ENCODE measurements at regions not wholly inside any gene's neighbourhood (a gene's known extent, or its start where the extent isn't known, plus 50 kb on each side); places are given as distances from the start of the nearest gene placed in this dataset.
A peak's percentile ranks its signal among the peaks of the same experiment; 100 is the strongest.

DNA sequence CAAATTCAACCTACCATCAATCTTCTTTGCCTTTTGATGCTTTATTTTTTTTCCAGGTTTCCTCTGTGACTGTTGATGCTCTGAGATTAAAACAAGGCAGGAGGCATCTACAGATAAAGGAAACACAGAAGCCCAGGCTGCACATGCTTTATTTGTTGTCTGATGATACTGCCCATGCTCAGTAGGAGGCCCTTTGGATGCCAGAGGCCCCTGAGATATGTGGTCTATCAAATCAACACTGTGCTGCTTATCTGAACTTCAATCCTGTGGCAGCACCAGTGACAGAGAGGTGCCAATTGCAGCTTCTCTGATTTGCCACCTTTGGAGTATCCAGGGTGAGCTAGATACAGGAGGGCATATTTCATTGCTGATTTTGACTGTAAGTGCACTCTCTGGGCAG is 571.3 kb upstream of the TBX3 start:
- CTCF ChIA-PET = interaction anchor here (0.6 kb wide), 1 partner anchor 232 kb away, joined by 3 read pairs; no protein-coding TSS in a partner anchor
- no peak for TF ChIP-seq EHF (CRISPR knock-in tag; IDR thresholded peaks at IDR 0.05)
- TF ChIP-seq, protein P1, sequence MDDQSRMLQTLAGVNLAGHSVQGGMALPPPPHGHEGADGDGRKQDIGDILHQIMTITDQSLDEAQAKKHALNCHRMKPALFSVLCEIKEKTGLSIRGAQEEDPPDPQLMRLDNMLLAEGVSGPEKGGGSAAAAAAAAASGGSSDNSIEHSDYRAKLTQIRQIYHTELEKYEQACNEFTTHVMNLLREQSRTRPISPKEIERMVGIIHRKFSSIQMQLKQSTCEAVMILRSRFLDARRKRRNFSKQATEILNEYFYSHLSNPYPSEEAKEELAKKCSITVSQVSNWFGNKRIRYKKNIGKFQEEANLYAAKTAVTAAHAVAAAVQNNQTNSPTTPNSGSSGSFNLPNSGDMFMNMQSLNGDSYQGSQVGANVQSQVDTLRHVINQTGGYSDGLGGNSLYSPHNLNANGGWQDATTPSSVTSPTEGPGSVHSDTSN (IDR thresholded peaks at IDR 0.05) = no peak
- TF ChIP-seq, protein P2, sequence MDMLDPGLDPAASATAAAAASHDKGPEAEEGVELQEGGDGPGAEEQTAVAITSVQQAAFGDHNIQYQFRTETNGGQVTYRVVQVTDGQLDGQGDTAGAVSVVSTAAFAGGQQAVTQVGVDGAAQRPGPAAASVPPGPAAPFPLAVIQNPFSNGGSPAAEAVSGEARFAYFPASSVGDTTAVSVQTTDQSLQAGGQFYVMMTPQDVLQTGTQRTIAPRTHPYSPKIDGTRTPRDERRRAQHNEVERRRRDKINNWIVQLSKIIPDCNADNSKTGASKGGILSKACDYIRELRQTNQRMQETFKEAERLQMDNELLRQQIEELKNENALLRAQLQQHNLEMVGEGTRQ (IDR thresholded peaks at IDR 0.05) = no peak
- TF ChIP-seq RARB (CRISPR knock-in tag; IDR thresholded peaks at IDR 0.05) = no peak
- TF ChIP-seq MAFK (IDR thresholded peaks at IDR 0.05; ENCODE audit: partially characterized antibody) = no peak

DNA sequence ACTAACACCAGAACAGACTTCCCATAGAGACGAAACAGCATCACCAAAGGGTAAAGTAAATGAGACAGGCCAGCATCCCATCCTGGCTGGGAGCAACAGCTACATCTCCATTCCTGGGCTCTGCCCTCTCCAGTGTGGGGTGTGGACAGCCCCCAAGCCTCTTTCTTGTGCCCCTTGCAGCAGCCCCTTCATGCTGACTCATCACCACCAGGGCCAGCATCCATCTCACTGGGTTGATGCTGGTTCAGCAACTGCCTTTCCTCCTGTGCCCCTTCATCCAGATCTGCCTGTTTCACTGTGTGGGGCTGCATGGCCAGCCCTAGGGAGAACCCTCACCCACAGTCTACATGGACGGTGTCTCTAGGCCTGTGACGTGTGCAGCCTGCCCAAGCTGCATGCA is 569.1 kb upstream of the TBX3 start:
- H3K4me3 ChIP-seq = no peak overlapping the region
- DNase-seq (ENCODE audit: low read depth in 1 of 2, low spot score in 1 of 2) (no peak), FAIRE-seq (no peak), ATAC-seq (no peak)
- peaks cover 6% of the 10 kb centered on the region; the same call in 1 of the 3 replicates for H3K4me1 ChIP-seq
- ChIA-PET CTCF (no interaction called here), POLR2A (no interaction called here)
- no peak overlapping the region for H3K4me2 ChIP-seq
- 81% methylated on average over 3 of the region's 3 CpGs for WGBS (ENCODE audit: missing lambda C conversion rate)
- peak; percentile 61 for TF ChIP-seq MAFK (IDR thresholded peaks at IDR 0.05; ENCODE audit: partially characterized antibody)
- TF ChIP-seq FOSL2 (IDR thresholded peaks at IDR 0.05) = no peak
- TF ChIP-seq FOSL2 (CRISPR knock-in tag; IDR thresholded peaks at IDR 0.05) = no peak
- H3K27ac ChIP-seq = no peak overlapping the region
- H3K9me3 ChIP-seq = no peaks in the 10 kb centered on the region

More for the DNA sequence above, 571.3 kb upstream of the TBX3 start:
- POLR2A ChIA-PET = no interaction called here
- no peak overlapping the region for H3K27ac ChIP-seq
- DNase-seq (ENCODE audit: low read depth in 1 of 2, low spot score in 1 of 2) = no peak
- H3K9me3 ChIP-seq = no peaks in the 10 kb centered on the region
- H3K4me3 ChIP-seq = no peak overlapping the region
- H3K4me2 ChIP-seq = no peak overlapping the region
- no peak for FAIRE-seq
- ATAC-seq = no peak
- peaks cover 7% of the 10 kb centered on the region; the same call in 1 of the 3 replicates for H3K4me1 ChIP-seq

DNA sequence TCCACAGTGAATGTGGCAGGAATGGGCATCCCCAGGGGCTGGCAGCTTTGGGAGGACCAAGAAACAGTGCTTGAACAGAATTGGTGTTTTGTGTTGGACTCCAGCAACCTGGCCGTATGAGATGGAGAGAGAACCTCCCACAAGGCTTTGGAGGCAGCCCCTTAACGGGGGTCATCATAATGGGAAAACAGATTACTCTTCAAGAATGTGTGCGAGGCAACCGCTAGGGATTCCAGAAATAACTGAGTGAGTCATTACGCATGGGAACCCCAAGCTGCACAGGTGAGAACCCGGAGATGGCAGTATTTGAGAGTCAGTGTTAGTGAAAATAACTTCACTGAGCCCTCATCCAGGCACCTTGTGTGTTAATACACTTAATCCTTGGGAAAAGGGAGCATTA is 567.8 kb upstream of the TBX3 start:
- Histone ChIP-seq H3K27ac (no peak overlapping the region), H3K4me1 (no peaks in the 10 kb centered on the region), H3K9me3 (no peaks in the 10 kb centered on the region), H3K4me3 (no peak overlapping the region), H3K4me2 (no peak overlapping the region)
- DNase-seq (ENCODE audit: low read depth in 1 of 2, low spot score in 1 of 2) (no peak), ATAC-seq (no peak; a peak in 1 of 6 replicates), FAIRE-seq (no peak)
- TF ChIP-seq HOXB13 (CRISPR knock-in tag; IDR thresholded peaks at IDR 0.05; ENCODE audit: low read depth) (no peak), FOSL2 (IDR thresholded peaks at IDR 0.05) (no peak), FOSL2 (CRISPR knock-in tag; IDR thresholded peaks at IDR 0.05) (0 out of 2 replicates have a peak, but pooled peaks have one; percentile 6)
- WGBS (ENCODE audit: missing lambda C conversion rate) = 40% methylated on average over 6 of the region's 6 CpGs
- CTCF ChIA-PET = interaction anchor here (0.6 kb wide), 1 partner anchor 397 kb away, joined by 3 read pairs; no protein-coding TSS in a partner anchor
- POLR2A ChIA-PET = no interaction called here

DNA sequence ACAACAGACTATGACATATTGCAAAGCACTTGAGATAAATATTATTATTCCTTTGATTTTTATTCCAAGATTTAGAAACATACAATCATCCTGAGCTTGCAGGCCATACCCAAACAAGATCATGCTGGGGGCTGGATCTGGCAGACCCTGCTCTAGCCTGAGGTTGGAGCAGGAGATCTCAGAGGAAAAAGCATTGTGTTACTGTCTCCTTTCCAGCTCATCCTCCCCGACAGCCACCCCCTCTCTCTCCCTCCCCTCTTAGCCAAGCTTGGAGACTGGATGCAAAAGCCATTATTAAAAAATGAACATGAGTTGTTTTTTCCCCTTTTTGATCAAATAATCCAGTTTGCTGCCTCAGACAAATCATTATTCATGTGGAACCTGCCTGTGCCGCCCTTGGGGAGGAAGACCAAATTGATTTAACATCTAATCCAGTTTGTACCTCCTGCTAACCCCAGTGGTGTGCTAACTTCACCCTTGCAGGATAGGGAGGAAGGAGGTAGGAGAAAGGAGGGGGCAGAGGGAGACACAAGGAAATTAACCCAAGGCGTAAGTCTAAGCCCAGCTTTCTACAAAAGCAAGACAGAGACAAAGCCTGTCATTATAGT is 565.8 kb upstream of the TBX3 start:
- DNase-seq (ENCODE audit: low read depth in 1 of 2, low spot score in 1 of 2) = no peak
- Histone ChIP-seq H3K4me2 (no peak overlapping the region), H3K27ac (no peak overlapping the region), H3K9me3 (no peaks in the 10 kb centered on the region), H3K4me1 (no peaks in the 10 kb centered on the region), H3K4me3 (no peak overlapping the region)
- TF ChIP-seq JUNB (IDR thresholded peaks at IDR 0.05) (no peak), POLR2A (IDR thresholded peaks at IDR 0.05; ENCODE audit: low read length) (no peak), POLR2AphosphoS2 (conservative IDR thresholded peaks at IDR 0.05; ENCODE audit: low read length) (no peak), ZNF302 (CRISPR knock-in tag; IDR thresholded peaks at IDR 0.05) (no peak), HOXB5 (CRISPR knock-in tag; IDR thresholded peaks at IDR 0.05) (no peak), MAZ (IDR thresholded peaks at IDR 0.05; ENCODE audit: borderline replicate concordance, low read depth, low read length) (no peak)
- TF ChIP-seq, protein P3, sequence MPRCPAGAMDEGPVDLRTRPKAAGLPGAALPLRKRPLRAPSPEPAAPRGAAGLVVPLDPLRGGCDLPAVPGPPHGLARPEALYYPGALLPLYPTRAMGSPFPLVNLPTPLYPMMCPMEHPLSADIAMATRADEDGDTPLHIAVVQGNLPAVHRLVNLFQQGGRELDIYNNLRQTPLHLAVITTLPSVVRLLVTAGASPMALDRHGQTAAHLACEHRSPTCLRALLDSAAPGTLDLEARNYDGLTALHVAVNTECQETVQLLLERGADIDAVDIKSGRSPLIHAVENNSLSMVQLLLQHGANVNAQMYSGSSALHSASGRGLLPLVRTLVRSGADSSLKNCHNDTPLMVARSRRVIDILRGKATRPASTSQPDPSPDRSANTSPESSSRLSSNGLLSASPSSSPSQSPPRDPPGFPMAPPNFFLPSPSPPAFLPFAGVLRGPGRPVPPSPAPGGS (IDR thresholded peaks at IDR 0.05) = no peak
- no peak for FAIRE-seq
- no peak for ATAC-seq
- ChIA-PET CTCF (no interaction called here), POLR2A (no interaction called here)
- WGBS (ENCODE audit: missing lambda C conversion rate) = 44% methylated on average over 3 of the region's 3 CpGs

Measured in A549 (cell line).